GM19372 (cell line): ENCODE measurements at regions not wholly inside any gene's neighbourhood (a gene's known extent, or its start where the extent isn't known, plus 50 kb on each side); places are given as distances from the start of the nearest gene placed in this dataset.
"Not testable (repeated sequence)": the region's sequence is repeated elsewhere in the genome, so short reads cannot be mapped to it uniquely, and the experiment has no call there.

ENCODE experiments used
- ATAC-seq: cut with Tn5 transposase; IDR thresholded peaks from one replicate; pipeline ENCODE4 v1.9.1; 2021; ENCODE audit warnings: mild to moderate bottlenecking, low read depth, moderate library complexity; ENCODE audit not compliant: unreplicated experiment

DNA sequence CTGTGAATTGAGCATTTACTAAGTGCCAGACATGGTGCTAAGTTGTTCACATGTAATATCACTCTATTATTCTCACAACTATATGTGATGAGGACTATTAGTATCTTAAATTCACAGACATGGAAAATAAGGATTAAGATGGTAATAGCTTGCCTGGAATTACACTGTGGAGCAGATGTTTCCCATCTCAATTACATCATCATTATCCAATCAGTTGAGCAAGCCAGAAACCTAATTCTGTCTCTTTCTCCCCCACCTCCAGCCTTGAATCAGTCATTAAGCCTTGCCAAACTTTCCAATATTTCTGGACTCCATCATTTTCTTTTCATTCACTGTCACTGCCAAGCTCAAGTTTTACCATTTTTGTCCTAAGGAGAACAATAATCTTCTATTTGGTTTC is 287.8 kb upstream of the KITLG start:
- no peak for ATAC-seq

DNA sequence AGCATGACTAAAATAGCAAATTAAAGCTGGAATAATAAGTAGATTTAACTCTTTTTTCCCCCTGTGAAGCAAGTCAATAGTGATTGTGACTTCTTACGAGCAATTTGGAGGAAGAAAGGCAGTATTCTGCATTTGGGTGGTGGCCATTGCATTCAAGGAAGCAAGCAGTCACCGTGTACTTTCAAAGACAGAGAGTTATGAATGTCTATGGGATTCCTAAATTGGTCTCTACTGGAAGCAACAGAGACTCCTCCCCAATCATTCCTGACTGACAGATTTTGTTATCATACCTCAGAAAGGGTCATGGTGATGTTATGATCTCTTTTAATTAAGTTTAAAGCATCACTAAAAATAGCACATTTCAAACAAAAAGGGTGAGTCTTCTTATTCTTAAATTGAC is 287.2 kb upstream of the KITLG start:
- ATAC-seq: no peak

DNA sequence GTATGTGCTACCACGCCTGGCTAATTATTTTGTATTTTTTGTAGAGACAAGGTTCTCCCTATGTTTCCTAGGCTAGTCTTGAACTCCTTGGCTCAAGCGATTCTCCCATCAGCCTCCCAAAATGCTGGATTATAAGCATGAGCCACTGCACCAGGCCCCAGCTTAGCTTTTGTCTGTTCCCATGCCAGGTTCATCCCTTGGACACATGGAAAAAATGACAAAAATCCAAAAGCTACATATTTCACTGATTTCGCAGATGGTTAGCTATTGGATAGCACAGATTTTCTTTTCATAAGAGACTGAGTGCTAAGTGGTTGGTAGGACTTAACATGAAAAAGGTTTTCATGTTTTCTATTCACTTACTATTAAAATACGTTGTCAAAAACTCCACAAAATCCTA is 286.6 kb upstream of the KITLG start:
- no peak for ATAC-seq

DNA sequence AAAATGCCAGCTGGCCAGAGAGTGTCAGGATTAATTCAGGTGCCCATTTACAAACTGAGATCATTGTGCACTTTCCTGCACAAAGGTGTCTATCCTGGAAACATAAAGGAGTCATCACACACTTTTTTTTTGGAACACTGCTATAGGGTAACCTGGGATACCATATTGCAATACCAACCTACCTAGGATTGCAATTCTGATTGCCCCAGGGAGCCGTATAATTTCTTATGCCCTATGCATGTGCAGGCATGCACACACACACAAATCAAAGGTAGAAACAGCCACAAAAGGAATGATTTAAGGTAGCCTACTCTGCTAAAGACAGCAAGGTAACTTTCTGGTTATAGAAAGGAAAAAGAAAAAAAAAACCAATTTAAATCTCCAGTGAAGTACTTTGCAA is 285.3 kb upstream of the KITLG start:
- no peak for ATAC-seq

DNA sequence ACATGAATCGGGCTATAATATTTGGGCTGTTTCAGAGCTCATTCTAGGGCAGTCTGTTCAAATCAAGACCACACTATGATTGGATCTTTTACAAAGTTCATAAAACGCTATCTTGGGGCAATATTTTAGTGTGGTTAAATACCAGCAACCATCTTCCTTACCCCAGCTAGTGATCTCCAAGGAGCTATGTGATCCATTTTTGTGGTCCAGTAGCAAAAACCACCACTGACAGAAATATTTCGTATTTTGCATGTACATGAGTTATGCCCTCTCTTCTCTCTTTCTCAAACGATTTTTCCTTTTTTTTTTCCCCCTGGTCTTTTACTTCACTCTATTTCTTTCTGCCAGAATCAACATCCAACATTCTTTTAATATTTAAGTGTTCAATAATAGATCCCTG is 280.6 kb upstream of the KITLG start:
- no peak for ATAC-seq

DNA sequence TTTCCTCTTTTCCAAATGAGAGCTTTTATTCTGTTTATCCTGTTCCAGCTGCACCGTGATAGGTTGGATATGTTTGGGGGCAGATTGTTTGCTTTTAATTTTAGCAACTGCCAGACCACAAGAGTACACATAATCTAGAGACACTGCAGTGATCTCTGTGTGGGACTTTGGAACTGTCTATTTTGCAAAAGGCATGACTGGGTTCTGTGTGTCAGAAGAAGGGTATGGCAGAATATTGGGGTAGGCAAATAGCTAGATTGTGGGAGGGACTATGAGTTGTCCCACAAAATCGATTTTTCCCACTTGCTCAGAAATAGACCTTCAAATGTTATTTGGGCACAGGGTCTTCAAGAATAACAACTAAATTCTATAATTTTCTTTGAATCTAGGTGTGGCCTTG is 275.9 kb upstream of the KITLG start:
- no peak for ATAC-seq

DNA sequence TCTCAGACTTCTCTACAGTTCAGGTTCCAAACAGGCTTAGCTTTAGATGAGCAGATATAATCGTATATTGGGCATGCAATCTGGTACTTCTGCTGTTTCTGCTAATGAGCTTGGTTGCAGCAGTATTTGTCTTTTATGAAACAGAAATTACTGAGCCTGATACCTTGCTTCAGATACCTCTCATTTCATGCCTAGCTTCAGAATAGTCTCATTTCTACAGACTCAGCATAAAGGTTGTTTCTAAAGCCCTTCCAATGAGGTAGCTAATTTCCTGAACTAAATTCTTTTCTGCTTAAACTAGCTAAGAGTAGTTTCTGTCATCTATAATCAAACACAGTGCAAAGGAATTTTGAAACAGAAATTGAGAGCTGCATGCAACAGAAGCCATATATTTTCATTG is 275.0 kb upstream of the KITLG start:
- ATAC-seq: no peak

DNA sequence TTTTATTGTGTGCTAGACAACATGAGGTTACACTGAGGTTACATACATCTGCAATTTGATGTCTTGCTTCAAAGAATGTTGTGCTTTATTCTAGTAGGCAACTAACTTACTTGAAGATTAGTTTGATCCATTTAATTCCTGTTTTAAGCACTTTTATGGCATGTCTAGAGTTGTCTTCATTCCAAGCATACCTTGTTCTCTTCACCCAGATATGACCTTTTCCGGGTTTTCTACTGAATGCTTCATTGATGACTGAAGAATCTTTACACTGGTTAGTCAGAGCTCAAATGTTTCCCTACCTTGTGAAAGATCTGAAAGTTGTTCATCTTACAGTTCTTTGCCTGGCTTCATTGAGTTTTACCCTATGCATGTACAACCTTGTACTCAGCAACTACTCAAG is 274.0 kb upstream of the KITLG start:
- no peak for ATAC-seq

DNA sequence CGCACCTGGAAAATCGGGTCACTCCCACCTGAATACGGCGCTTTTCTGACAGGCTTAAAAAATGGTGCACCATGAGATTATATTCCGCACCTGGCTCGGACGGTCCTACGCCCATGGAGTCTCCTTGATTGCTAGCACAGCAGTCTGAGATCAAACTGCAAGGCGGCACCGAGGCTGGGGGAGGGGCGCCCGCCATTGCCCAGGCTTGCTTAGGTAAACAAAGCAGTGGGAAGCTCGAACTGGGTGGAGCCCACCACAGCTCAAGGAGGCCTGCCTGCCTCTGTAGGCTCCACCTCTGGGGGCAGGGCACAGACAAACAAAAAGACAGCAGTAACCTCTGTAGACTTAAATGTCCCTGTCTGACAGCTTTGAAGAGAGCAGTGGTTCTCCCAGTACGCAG is 267.0 kb upstream of the KITLG start:
- not testable (repeated sequence) for ATAC-seq

DNA sequence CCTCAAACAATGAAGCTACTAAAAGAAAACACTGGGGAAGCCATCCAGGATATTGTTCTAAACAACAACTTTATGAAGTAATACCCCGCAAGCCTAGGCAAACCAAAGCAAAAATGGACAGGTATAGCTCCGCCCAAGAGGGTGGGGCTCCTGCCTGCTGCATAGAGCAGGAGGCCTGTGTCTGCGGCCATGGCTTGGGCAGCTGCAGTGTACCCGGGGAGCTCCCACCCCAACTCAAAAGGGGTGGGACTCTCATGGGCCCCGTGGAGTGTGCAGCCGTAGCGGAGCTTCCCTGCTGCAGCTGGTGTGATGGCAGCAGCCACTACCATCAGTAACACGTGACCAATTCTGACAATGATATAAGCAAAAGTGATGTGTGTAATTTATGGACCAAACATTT is 264.2 kb upstream of the KITLG start:
- no peak for ATAC-seq

DNA sequence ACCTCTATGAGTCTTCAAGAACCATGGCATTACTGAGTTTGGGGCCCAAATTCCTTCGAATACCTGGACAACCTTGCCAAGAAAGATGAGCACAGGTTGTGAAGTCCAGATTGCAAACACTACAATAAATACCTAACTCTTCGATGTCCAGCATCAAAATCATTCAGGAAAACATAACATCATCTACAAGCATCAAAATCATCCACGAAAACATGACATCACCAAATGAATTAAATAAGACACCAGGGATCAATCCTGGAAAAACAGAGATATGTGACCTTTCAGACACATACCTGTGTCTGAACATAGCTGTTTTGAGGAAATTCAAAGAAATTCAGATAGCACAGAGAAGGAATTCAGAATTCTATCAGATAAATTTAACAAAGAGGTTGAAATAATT is 262.0 kb upstream of the KITLG start:
- ATAC-seq: no peak

DNA sequence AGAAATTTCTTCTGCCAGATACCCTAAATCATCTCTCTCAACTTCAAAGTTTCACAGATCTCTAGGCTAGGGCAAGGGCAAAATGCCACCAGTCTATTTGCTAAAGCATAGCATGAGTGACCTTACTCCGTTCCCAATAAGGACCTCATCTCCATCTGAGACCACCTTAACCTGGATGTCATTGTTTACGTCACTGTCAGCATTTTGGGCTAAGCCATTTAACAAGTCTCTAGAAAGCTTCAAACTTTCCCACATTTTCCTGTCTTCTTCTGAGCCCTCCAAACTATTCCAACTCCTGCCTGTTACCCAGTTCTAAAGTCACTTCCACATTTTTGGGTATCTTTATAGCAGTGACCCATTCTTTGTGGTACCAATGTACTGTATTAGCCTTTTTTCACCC is 259.2 kb upstream of the KITLG start:
- ATAC-seq: no peak

DNA sequence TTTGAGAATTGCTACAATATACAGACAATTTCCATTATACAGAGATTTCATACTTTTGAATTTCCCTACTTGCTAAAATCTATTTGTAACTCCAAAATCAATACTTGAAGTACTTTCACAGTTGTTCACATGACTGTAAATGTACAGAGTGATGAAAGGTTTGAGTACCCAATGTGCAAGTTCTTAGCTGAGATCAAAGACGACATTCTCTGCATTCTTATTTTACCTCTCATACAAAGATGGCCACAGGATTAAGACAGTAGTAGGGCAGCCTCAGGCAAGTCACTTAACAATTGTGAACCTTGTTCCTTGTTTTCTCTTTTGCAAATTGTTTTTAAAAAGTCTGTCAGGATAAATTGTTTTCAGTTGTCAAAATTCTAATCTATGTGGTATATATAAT is 255.9 kb upstream of the KITLG start:
- ATAC-seq: no peak

DNA sequence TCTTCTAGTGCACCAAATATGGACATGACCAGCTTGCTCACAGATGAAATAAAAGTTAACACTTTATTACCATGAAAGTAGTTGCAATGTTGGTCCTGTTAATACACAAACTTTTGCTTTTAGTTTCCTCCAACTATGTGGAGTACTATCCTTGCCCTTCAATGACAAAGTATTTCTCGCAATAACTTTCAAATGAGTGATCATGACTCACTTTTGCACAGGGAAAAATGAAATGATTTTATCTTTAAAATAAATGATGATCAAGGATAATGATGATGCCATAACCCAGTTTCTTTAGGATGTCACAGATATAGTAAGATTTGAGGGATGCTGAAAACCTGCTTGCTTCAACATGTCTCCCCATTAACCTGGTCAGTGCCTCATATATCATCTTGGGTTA is 254.0 kb upstream of the KITLG start:
- no peak for ATAC-seq

DNA sequence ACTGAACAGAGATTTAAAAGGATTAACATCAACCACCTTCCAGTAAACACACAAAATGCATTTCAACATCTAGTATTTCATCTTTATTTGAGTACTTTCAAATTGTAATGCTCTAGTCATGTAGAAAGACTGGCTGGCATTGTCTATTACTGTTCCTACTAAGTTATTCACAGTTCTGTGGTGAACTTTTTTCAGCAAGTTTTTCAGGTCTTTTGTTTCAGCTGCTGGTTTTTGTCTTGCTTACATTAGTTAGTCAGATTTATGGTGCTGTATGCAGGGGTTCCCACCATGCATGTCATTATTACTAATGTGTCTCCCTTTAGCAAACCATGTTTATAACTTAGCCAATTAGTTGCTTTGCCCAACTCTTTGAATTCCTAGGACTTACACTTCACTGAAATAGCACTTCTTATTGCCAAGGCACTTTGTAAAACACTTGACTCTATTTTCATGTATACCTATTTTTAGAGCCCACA is 253.4 kb upstream of the KITLG start:
- no peak for ATAC-seq

DNA sequence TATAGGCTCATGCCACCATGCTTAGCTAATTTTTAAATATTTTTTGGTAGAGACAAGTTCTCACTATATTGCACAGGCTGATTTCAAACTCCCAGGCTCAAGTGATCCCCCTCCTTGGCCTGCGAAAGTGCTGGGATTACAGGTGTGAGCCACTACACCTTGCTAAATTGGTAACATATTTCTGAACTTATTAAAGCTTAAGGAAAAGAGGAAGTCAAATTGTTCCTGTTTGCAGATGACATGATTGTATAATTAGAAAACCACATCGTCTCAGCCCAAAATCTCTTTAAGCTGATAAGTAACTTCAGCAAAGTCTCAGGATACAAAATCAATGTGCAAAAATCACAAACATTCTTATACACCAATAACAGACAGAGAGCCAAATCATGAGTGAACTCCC is 248.3 kb upstream of the KITLG start:
- not testable (repeated sequence) for ATAC-seq

DNA sequence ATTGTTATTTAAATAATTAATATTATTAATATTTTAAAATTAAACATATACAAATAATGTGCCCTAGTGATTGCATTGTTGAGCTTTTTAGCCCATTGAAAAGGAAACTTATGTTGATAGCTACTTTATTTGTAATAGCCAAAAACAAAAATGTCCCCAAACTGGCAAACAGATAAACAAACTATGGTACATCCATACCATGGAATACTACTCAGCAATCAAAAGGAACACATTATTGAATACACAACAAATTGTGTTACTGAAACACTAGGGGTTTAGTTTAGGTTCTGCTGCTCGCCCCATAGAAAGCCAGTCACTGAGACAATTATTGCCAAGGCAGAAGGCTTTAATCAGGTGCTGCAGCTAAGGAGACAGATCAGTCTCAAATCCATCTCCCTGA is 239.7 kb upstream of the KITLG start:
- no peak for ATAC-seq

DNA sequence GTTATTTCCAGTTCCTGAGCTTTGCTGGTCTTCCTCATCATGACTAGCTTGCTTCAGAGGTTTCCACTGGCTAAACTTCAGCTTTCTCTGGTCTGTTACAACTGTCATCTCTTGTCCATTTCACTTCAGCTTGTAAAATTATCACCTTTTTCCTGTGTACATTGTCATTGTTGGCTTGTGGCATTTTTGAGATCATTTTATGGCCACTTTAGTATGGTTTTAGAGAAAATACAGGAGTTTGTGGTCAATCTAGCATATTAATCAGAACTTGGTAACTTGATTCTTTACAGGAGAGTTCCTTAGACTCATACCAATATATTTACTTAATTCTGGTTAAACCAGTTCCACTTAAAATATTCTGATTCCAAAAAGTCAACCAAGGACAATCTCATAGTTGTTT is 235.9 kb upstream of the KITLG start:
- ATAC-seq: no peak

DNA sequence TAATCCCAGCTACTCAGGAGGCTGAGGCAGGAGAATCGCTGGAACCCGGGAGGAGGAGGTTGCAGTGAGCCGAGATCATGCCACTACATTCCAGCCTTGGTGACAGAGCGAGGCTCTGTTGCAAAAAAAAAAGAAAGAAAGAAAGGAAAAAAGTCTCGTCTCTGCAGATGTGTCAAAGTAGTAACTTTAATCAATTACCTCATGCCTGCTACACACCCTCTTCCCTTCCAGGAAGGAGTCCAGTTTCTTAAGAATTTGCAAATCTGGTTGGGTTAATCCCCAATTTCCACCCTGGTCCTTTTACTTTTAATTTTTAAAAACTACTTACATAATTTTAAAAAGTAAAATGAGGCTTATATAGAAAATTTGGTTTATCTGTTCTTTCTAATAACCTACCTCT is 234.5 kb upstream of the KITLG start:
- no peak for ATAC-seq

DNA sequence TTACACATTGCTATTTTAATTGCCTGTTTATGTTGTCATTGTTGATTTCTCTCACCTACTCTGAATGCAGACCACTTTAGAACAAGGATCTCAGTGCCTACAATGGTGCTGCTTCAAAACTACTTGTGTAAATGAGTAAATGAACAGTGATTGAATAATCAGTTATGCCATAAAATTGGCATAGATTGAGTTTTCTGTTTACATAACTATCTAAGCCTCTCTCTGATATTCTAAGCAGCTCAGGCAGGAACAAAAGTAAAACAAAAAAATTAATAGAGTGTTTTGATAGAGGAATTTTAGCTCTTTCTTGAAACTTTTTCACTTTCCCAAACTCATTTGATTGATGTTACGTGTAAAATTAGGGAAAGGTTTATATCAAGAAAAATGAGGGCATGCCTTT is 232.3 kb upstream of the KITLG start:
- no peak for ATAC-seq

DNA sequence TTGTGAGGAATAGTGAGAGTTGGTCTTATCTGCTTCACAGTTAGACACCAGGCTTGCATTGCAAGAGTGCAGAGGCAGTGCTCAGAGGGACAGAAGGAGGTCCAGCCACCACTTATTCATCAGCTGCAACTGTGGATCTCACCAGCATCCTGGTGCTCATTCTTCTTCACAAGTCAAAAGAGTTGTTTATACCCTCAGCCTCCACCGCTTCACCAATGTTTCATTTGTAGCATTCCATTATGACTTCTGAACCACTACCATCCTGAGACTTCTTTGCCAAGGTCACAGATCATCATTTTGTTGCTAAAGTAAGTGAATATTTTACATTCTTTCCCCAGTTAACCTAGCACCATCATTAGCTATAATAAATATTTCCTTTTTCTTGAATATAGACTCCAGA is 230.5 kb upstream of the KITLG start:
- no peak for ATAC-seq

DNA sequence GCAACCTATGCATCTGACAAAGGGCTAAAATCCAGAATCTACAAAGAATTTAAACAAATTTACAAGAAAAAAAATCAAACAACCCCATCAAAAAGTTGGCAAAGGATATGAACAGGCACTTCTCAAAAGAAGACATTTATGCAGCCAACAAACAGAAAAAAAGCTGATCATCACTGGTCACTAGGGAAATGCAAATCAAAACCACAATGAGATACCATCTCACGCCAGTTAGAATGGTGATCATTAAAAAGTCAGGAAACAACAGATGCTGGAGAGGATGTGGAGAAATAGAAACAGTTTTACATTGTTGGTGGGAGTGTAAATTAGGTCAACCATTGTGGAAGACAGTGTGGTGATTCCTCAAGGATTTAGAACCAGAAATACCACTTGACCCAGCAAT is 229.6 kb upstream of the KITLG start:
- ATAC-seq: not testable (repeated sequence)

DNA sequence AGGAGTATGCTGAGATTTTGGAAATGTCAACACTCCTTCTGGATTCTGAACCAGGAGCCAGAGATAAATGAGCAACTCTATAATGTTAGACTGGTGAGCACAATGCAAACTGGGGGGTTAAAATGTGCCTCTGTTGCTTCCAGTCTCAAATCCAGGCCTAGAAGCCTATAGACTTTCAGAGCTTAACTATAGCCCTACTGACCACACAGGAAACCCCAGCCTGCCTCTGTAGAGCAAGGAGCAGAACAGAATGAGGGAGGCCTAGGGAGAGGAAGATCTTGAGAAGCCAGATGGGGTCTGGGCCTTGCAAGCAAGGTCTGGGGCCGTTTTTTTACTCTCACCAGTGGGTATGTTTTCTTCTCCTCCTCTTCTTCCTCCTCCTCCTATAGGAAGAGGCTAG is 225.4 kb upstream of the KITLG start:
- ATAC-seq: no peak

DNA sequence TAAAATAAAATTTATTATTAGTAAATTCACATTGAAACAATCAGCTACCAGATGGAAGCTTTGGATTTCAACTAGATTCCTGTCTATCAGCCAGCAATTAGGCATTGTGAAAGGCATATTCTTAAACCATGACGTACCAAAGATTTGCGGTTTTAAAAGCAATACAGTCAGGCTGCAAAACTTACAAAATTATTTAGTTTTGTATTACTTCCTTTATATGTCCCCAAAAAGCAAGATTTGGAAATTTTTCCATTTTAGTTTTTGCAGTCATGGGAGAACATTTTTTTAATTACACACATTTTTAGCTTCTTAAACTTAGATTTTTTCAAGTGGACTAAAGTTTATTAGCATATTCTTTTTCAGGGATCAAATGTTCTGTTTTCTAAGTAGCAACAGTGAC is 225.0 kb upstream of the KITLG start:
- ATAC-seq: no peak
